HG03064 (cell line): ENCODE measurements at regions not wholly inside any gene's neighbourhood (a gene's known extent, or its start where the extent isn't known, plus 50 kb on each side); places are given as distances from the start of the nearest gene placed in this dataset.

Experiments used
- ATAC-seq: cut with Tn5 transposase; IDR thresholded peaks from one replicate; pipeline ENCODE4 v1.9.1; 2021; ENCODE audit warnings: low read depth; ENCODE audit not compliant: unreplicated experiment

DNA sequence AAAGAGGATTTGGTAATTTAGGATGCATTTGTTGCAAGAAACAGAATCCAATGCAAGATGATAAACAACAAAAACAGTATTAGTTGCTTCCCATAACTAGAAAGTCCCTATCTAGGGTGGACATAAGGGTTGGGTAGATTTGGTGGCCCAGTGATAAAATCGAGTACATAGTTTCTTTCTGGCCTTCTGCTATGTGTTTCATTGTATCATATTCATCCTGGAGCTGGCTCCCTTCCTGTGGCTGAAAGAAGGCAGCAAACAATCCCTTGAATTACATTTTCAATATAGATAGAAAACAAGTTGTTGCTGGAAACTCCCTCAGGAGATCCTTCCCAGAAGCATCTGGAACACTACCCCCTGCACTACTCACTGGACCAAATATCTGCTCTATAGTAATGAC lies 135.1 kb downstream of the ID4 start:
- no peak for ATAC-seq

DNA sequence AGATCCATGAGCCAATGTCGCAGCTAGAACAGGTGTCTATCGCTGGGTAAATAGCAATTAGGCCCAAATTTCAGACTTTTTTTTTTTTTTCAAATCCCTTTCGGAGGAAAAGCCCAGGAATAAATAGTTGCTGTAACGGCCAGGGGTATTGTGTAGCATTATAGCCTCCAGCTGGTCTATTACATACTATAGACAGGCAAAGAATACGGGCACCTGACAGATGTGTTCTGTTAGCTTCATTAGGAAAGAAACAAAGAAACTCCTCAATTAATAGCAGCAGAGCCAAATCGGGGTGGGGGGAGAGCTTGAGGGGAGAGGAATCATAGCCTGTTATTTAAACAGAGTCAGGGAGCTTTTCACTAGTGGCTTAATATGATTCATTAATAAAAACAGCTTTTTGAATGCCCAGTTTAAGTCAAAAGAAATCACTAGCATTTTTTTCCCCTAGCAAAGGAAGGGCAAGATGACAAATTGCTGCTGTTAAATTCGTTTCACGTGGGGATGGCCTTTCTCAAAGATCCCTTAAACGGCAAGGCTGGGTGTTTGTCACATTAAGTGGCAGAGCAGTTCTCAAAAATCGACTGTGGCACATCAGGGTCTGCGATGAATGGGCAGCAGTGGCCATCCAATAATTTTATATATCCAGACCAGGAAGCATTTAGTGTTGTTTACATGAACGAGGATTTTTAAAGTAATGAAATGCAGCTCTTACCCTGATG lies 139.4 kb downstream of the ID4 start:
- ATAC-seq, result no peak

DNA sequence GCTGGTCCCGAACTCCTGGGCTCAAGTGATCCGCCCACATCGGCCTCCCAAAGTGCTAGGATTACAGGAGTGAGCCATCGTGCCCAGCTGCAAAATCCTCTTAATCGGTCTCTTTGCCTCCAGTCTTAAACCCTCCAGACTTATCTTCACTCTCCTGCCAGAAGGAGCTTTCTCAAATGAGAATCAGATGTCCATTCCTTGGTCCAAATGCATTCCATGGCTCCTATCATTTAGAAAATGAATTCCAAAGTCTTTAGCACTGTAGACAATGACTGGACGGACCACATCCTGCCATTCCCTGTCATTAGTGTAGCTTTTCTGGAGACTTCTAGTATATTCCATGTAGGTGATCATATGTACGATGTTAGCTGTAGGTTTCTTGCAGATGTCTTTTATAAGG lies 141.9 kb downstream of the ID4 start:
- ATAC-seq, result no peak

DNA sequence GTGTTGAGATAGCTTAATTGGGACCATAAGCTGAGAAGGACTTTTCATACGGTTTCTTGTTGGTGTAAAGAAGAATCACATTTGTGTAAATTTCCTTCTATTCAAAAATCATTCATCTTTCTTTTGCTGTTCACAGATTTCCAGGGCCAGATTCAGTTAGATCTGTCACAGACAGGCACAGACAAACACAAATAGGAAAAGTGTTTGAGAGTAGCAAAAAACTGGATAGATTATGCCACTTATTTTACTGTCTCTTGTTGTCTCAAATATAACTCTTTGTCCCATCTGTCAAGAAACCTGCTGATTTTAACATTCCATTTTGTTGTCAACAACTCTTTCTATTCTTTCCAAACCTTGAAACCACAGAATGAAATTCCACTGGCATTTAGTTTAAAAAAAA lies 142.8 kb downstream of the ID4 start:
- ATAC-seq, result no peak

DNA sequence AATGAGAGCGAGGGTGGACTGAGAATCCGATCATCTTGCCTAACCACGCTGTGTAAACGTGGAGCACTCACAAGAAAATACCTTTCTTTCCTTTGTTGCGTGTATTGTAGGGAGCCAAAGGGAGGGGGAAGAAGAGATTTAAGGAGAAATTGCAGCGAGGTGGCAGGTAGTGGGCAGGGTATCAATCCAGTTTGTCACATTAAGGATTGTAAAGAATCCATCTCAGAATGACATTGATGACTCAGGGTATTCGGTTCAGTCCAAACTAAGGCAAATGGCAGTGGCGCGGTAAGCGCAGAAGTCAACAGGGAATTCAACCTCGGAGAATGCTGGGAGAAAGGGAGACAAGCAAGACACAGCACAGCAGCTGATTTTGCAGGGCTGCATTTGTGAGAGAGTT lies 146.2 kb downstream of the ID4 start:
- no peak for ATAC-seq

DNA sequence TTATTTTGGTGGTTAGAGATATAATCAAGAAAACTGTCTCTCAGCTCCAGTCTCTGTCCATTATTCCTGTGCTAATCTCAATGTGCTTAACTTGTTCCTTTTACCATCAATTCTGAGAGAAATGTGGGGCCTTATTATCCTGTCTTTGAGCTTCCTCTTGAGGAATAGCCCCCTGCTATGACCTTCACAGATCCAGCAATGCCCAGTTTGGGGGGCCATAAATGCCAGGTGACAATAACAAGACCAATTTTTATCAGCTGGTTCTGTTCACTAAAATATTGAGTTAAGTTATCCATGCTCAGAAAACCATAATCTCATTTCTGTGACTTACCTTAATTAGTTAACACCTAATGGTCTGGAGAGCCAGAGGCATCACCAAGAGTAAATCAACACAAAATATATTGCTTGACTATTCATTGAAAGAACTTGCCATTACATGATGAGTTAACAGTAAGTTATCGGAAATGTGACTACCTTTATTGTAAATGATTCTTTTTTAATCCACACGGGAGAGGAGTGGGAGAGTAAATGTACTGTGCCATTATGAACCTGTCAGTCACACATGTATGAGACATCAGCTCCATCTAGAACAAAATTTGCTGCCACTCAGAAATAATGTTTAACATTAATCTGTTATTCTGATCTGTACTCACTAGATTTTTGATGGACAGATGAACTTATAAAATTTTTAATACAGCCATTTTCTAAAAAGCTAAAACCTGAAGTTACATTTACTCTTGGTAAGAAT lies 149.7 kb downstream of the ID4 start:
- no peak for ATAC-seq

DNA sequence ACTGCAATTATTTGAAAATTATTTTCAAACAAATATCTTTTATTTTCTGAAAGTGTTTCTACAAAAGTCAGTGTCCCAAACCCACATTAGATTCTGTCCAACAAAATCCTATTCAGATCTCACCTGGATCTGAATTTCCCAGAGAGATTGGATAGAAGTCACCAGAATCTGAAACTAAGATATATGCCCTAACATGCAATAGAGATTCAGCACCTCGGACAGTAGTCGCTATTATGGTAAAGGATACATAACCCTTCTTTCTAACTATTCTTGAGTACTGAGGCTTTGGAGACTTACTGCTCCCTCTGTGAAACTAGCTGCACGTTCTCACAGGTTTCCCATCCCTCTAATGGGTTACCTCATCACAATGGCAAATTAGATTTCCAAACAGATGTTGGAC lies 151.4 kb downstream of the ID4 start:
- no peak for ATAC-seq

DNA sequence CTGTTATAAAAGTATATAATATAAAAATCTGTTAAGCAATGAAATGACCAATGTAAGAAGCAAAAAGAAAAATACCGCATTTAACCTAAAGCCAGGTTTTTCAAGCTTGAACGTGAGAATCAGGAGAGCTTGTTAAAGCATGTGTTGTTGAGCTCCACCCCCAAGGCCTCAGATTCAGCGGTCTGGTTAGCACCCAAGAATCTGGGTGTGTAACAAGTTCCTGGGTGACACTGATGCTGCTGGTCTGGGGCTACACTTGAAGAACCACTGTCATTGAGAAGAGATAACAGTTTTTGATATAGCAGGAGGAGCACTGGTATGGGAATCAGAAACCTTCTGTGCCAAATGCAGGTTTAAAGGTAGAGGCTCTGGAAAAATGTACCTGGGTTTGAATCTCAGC lies 154.0 kb downstream of the ID4 start:
- no peak for ATAC-seq

DNA sequence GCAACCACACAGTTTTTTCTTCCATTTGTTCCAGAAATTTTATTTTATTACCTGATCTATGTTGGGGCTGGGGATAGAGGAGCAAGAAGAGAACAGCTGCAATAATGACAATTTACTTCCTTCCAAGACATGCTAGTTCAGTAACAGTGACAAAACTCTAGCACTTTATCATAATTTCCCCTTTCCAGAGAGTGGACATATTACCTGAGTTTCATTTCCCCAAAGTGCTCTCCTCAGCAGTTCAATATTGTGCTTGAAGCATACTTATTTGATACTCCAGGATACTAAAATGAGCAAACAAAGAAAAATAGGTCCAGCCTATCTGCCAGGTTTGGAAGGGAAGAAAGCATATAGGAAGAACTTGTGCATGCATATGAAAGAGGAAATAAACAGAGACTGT lies 157.7 kb downstream of the ID4 start:
- no peak for ATAC-seq

DNA sequence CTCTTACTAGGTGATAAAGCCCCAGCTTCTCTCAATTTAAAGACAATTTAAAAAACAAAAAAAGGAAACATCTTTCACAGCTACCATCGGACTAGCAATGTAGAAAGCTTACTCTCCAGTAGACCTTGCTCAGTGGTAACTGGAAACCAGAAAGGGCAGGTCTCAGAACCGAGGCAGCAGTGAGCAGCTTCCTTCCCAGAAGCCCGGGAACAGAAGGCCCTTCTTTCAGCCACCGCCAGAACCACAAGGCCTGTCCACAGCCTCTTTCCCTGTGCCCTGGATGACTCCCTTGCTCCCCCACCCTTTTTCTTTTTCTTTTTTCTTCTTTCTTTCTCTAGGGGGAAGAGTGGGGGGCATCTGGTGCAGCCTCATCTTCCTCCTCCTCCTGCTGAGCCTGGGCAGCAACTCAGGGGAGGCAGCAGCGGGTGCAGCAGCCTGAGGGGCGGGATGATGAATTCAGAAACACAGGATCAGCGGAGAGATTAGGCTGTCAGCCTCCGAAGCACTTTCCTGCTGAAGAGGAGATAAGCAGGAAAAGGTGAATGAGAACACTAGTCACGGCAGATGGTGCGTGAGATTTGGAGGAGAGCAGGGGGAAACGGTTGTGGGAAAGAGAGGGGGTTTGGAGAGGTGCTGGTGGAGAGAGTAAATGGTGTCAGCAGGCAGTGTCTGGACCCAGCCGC lies 158.5 kb downstream of the ID4 start:
- ATAC-seq, result no peak

DNA sequence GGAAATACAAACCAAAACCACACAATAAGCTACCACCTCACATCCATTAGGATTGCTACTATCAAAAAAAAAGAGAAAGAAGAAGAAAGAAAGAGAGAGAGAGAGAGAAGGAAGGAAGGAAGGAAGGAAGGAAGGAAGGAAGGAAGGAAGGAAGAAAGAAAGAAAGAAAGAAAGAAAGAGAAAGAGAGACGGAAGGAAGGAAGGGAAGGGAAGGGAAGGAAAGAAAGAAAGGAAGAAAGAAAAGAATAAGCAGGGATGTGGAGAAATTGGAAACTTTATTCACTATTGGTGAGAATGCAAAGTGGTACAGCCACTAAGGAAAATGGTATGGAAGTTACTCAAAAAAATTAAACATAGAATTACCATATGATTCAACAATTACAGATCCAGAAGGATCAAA lies 159.9 kb downstream of the ID4 start:
- ATAC-seq, result no peak

DNA sequence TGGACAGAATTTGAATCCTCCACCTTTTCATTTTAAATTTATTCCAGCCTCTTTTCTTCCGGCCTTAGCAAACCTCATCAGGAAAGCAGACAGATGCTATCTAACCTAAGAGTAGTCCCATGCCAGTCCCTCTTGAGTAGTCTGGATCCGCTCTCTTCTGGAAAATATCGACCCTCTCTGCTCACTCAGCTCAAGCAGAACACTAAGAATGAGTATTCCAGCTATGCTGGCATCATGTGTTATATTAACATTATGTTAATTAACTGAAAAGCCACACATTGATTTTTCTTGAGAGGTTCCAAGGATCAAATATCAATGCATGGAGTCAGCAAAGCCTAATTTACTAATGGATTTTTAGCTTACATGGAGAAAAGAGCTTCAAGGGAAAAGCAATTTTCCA lies 161.4 kb downstream of the ID4 start:
- no peak for ATAC-seq

DNA sequence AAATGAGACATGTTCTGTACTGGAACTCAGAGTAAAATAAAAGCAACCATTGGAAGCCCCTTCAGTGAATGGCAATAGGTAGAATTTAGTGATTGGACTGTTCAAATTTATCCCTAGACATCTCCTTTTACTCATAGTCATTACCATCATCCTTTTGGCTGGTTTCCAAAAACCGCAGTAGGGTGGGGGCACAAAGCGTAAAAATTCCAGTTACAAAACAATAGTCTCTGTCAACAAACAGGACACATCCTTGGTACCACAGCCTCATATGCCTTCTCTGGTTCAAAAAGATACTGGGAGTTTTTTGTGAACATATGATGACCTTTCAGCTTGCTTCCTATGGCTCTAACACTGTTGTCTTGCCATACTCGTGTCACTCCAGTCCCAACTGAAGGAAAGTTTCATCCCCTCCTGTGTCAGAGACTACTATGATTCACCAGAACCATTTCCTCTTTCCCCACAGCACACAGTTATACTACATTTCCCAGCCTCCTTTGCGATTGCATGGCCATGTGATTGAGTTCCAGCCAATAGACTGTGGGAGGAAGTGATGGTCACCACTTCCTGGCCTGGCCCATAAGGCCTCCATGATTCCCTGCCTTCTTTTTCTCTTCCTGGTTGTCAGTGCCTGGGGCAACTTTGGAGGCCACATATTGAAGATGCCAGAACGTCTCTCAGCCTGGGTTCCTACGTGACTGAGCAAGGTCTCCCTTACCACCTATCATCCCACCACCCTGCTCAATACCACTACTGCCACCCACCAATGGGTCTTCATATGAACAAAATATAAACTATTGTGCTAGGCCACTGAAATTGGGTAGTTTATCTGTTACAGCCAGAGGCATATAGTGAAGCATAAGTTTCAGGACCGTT lies 162.4 kb downstream of the ID4 start:
- peak; percentile 82 for ATAC-seq

DNA sequence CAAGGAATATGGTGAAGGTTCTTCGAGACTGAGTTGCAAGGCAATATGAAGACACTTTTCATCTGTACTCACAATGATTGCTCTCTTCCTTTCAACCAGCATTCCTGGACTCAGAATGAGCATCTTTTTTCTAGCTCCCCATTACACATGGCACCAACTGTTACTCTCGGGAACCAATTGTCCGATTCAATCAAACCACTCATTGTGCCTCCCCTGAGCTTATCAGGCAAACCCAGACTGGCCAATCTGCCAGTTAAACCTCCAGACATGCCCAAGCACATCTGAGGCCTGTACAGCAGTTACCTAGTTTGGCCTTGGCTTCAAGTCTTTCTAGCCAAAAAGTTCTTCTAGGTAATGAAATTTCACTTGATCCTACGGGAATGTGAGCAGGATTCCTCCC lies 164.1 kb downstream of the ID4 start:
- no peak for ATAC-seq

DNA sequence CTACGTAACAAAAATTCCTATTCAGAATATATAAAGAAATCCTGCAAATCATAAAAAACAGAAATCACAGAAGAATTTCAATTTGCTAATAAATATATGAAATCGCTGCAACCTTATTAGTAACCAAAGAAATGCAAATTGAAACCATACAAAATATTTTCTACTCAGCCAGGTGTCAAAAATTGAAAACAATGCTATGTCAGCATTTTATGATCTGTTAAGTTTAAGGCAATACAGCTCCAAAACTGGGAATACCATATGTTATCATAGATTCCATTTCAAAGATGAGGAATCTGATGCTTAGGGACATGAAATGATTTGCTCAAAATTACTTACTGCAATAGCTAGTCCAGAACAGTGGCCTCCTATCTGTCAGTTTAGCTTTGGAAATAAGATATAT lies 168.9 kb downstream of the ID4 start:
- no peak for ATAC-seq

DNA sequence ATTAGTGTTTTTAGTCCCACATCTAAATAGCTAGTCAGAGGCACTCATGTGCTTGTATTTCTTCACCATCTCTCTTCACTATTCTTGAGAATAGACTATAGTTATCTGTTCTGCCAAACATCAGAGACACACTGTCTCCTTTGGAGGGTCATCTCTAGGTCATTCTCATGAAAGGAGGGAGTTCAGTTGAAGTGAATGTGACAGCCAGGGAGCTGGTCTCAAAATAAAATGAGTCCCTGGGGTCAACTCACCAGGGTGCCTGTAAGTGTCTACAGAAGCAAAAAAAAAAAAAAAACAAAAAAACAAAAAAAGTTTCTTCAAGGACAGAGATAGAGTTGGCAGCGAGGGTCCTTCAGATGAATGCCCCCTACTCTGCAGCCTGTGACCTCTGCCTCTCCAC lies 171.0 kb downstream of the ID4 start:
- no peak for ATAC-seq

DNA sequence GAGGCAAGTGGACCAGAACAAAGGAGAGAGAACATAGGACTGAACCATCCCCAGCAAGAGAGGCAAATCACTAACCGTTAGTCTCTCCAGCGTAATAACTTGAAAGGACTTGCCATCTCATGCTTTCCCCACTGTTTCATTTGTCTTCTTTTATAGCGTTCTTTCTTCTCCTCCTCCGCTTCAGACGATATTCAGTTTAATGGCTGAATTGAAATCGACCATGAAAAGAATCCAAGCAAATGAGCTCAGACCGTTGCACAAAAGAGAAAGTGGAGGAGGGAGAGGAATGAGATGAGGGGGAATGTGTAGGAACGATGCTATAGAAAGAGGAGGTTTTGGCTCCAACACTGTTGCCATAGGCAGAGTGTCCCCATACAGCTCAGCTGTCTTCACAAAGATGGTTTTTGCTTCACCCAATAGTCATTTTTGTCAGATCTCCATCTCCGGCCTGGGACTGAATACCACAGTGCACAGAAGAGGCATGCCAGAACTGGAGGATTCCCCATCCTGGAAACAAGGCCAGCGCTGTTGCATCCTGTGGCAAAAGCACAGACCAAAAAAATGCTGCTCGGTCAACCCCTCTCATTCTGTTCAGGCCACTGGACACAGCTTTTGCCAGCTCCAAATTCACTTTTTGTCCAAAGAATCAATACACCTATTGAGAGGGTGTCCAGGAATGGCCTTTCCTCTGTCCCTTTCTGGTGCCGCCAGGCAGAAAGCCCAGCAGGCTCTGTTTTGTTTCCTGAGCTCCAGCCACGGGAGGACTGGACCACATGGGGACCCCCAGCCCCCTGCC lies 176.1 kb downstream of the ID4 start:
- no peak for ATAC-seq

DNA sequence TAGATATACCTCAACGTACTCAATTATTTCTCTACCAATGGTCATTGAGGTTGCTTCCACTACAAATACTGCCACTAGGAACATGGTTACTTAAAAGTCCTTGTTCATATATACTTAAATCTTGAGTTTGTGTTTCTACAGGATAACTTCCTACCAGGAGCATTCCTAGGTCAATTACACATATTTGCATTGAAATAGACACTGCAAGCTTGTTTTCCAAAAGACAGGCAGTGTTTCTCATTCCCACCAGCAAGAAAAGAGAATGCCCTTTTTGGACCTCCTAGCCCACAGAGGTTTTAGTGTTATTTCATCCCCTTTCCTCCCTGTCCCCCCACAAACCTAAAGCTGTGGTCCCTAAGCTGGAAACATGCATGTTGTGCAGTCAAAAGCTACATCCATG lies 177.3 kb downstream of the ID4 start:
- no peak for ATAC-seq

DNA sequence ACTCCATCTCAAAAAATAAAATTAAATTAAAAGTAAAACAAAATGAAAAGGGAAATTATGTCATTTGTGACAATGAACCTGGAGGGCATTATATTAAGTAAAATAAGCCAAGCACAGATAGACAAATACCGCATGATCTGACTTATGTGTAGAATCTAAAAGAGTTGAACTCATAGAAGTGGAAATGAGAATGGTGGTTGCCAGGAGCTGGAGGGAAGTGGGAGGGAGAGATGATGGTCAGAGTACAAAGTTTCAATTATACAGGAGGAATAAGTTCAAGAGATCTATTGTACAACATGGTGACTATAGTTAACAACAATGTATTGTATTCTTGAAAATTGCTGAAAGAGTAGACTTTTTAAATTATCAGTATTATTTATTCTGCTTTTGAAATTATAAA lies 183.4 kb downstream of the ID4 start:
- ATAC-seq, result no peak

DNA sequence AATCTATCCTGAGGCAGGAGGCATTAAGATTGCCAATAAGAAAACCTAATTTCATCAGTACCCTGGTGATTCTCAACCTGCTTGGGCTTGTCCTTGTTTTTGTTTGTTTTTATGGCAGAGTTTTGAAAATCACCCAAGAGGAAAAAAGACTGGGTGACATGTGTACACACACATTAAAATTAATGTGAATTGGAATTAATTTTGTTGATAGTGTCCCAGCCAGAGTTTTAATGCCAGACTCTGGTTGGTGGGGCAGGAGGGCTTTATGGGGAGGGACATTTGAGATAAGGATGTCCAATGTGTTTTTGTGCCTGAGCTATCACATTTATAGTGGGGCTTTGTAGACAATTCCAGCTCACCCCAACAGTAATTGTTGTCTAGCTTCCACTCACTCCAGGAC lies 184.6 kb downstream of the ID4 start:
- no peak for ATAC-seq
